ENCODE measurements at regions not wholly inside any gene's neighbourhood (a gene's known extent, or its start where the extent isn't known, plus 50 kb on each side); places are given as distances from the start of the nearest gene placed in this dataset.

- DNase-seq, result no peak
These were observed 248.7 kb upstream of the GPR26 start for GRCh38 chr10:123417414-123417813.

GRCh38 chr10:123421461-123421860 lies 244.7 kb upstream of the GPR26 start:
- DNase-seq, result no peak

DNA sequence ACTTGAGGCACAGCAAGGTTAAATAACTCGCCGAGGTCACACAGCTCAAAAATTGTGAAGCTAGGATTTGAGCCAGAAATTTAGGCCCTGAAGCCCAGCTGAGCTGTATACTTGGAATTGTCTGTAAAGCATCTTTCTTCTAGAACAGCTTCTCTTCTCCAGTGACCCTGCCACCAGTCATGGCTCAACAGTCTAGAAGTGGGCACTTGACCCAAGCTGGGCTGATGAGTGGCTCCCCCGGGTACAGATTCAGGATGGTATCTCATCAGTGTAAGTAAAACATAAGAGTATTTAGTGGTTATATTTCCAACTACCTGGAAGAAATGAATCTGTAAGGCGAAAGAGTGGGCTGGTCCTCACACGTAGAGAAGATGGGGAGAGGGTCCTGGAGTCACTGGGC lies 243.9 kb upstream of the GPR26 start:
- no peak for DNase-seq

DNA sequence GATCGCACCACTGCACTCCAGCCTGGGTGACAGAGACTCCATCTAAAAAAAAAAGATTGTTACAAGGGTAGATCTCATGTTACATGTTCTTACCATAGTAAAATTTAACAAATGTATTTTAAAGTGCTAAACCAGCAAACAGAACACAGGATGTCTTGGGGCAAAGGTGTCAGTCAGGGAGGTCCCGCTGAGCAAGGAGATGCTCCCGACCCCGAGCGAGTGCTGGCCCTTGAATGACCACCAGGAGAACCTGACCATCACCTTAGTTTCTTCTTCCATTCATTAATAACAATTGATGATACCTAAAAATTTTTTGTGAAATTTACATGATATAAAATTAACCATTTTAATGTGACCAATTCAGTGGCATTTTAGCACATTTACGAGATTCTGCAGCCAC lies 241.6 kb upstream of the GPR26 start:
- no peak for DNase-seq

GRCh38 chr10:123425680-123426079 lies 240.5 kb upstream of the GPR26 start:
- no peak for DNase-seq

DNA sequence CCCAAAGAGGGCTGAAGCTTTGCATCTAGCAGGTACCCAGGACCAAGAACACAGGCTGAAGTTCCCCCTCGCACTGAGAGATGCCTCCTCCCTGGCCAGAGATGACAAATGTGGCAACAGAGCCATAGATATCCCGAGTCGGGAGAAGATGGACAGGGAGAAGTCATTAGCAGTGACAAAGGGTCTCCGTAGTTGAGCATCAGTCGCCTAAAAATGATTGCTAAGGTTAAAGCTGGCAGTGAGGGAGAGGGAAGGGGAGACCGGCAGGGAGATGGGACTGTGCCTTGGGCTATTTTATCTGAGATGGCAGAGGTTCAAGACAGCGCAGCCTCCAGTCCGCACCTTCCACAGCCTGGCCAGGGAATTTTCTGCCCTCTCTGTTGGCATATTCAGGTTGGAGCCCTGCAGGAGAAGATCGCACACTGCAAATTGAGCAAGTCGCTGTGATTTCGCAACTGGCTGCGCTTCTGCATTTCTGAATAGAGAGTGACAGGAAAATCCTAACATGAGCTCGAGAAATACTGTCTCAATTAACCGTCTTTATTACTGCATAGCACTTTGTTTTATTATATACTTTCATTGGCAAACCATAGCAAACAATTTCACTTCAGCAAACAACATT lies 238.9 kb upstream of the GPR26 start:
- no peak for DNase-seq

GRCh38 chr10:123428391-123428790 lies 237.8 kb upstream of the GPR26 start:
- no peak for DNase-seq

DNA sequence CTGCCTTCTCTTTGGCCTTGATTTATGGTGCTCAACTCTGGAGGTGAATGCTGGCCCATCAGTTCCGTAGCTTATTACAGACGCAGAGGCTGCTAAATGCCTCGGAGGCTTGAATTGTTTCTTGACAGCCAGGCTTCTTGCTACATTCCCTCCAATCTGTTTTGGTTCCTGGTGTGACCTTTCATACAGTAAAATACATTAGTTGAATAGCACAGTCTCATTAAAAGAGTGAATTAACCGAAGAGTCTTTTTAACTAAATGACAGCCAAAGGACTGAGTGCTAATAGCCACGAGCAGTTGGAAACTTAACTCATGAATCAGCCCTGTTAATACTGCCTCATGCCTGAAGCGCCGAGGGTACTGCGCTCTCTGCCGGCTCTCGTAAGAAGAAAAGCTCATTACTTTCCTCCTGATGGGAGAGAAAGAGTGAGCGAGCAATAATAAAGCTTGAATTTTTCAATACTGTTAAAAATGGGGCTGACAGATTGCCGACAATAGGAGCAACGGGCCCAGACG lies 236.4 kb upstream of the GPR26 start:
- DNase-seq, result no peak

DNA sequence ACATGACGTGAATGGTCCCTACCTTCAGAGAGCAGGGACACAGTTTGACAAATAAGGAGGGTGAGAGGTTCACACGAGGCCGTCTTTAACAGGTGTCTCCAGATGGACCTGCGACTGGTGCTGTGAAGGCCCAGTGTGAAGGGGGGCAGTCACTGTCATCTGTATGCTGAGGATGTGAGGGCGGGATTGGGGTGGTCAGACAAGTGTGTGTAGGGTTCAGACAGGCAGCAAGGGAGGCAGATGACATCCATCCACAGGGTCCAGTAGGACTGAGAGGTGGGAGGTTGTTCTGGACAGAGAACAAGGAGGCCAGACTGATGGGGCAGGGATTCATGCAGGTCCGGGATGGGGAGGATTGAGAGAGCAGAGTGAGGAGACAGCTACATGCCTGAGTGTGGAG lies 232.6 kb upstream of the GPR26 start:
- no peak for DNase-seq

- no peak for DNase-seq
These were observed 231.6 kb upstream of the GPR26 start for GRCh38 chr10:123434435-123435039.

DNA sequence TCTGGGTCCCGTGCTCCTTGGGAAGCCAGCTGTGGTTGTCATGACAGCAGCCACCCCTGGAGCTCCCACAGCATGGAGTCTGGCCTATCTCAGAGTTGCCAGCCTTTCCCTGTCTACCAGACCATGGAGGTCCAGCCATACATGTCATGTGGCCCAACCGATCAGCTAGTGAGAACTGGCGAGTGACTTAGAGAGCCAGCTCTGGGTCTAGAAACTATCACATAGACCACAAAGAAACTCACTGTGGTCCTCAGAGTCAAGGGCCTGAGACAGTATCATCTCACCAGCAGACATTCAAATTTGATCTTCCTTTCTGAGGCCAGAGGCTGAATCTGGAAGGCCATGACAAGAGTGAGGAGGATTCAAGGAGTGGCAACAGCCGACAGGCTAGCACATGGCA lies 223.3 kb upstream of the GPR26 start:
- DNase-seq, result no peak

- no peak for DNase-seq
These were observed 222.2 kb upstream of the GPR26 start for GRCh38 chr10:123443924-123444323.

GRCh38 chr10:123445261-123445775 lies 220.8 kb upstream of the GPR26 start:
- DNase-seq, result no peak

GRCh38 chr10:123446449-123447156 lies 219.6 kb upstream of the GPR26 start:
- DNase-seq, result no peak

DNA sequence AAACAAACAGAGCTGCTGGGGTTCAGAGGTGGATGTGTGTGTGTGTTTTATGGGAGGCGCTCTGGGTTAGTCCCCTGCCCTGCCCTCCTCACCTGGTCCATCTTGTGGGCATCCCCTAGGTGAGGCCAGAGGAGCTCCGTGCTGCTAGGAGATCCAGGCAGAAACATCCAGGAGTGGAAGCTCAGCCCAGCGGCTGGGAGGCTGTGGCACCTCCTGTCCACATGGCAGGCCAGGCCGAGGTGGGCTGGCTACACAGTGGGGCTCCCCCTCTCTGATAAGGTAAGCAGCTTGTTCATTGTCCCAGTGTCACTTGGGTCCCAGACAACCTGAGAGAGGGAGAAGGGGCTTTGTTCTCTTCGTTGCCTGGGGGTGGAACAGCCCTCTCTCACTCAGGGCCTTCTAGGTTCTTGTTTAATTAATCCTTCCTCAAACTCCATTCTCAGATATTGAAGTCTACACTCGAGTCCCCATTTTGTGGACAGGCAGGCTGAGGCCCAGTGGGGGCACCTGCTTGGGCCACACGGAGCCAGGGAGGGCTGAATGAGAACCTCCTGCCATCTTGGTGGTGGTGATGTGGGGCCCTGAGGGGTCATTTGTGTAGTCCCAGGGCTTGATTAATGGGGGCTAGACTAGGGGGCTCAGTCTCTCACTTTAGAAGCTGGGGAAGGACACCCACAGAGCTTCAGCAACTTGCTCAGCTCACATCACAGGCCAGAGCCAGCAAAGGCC lies 216.8 kb upstream of the GPR26 start:
- DNase-seq, result no peak

DNA sequence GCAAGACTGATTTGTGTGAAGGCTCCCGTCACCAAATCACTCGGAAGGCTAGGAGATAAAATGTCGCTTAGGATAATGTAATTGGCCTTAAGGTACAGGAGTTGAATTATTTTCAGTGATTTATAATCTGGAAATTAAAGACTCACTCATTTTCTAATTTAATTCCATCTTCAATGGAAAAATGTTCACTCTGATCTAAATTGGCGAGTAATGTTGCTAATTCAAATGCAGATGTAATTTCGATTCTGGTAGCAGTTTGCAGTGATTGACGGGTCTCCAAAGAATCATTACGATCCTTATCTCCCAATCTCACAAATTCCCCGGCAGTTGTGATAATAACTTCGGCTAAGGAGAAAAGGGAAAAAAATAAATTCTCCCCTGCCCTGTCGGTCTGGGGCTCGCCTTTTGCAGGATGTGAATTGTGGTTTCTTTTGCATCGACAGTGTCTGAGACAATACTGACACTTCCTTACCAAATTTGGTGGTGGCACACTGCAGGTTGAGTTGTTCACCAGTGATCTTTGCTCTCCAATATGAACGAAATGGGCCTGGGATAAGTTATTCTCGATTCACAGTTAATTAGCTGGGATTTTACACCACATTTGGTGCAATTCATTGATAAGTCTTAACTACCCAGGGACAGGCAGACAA lies 215.1 kb upstream of the GPR26 start:
- DNase-seq, result no peak

DNA sequence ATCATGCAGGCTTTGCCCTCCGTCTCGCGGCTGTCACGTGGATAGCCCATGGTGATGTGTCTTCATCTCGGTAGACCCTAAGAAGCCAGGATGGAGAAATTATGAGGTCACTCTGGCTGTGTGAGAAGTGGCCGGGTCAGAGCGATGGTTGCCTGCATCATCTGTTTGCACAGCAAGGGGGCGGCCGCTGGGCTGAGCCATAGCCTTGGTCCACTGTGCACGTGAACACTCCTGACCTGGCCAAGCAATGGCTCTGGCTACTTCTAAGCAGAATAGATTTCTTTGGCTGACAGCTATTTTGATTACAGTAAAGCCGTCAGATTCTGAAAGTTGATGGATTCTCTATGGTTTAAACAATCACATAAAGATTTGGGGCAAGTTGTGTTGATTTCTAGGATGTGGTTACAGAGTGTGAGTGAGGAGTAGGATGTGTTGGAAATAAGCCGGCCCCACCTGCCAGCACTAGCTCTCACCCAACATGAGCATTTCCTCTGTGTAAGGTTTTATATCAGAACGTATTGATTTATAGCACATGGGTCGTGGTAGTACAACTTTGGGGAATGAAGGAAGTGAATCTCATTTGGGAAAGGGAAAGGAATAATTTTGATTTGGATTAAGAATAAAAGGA lies 214.4 kb upstream of the GPR26 start:
- no peak for DNase-seq

GRCh38 chr10:123454987-123455386 lies 211.2 kb upstream of the GPR26 start:
- DNase-seq, result no peak

DNA sequence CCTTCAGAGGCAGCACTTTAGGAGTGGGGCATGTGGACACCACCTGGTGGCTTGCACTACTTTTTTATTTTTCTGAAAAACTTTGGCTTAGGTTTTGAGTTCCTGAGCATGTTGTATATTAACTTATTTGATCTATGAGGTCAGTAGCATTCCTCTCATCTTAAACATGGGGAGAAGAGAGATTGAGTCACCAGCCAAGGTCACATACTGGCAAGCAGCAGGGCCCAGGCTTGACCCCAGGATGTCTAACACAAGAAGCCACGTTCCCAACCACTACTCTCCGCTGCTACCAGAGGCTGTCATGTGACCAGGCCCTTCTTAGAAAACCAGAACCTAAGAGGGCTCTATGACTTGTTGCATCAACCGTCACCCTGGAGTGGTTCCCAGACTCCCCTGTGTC lies 210.3 kb upstream of the GPR26 start:
- no peak for DNase-seq

- DNase-seq, result no peak
These were observed 207.2 kb upstream of the GPR26 start for GRCh38 chr10:123458933-123459332.

GRCh38 chr10:123459371-123460091 lies 206.6 kb upstream of the GPR26 start:
- DNase-seq, result peak; percentile 24

GRCh38 chr10:123462246-123462645 lies 203.9 kb upstream of the GPR26 start:
- DNase-seq, result no peak
